Mesodermal cell (in vitro differentiated cells): ENCODE measurements at regions not wholly inside any gene's neighbourhood (a gene's known extent, or its start where the extent isn't known, plus 50 kb on each side); places are given as distances from the start of the nearest gene placed in this dataset.

Source experiments
- H3K27ac ChIP-seq: 2 replicates; pipeline ENCODE4 v1.7.0; 2013; ENCODE audit warnings: mild to moderate bottlenecking, low read depth, low read length, moderate library complexity; ENCODE audit not compliant: severe bottlenecking
- H3K36me3 ChIP-seq: 2 replicates; pipeline ENCODE4 v1.7.1; 2013; ENCODE audit warnings: mild to moderate bottlenecking, low read length, moderate library complexity; ENCODE audit not compliant: control insufficient read depth, insufficient read depth
- H3K4me1 ChIP-seq: one replicate; pipeline ENCODE4 v1.7.1; 2013; ENCODE audit warnings: mild to moderate bottlenecking, low read length; ENCODE audit not compliant: insufficient read depth, control insufficient read depth, poor library complexity, severe bottlenecking
- H3K4me3 ChIP-seq: 2 replicates; pipeline ENCODE4 v1.7.0; 2013; ENCODE audit warnings: low read length, control low read depth, mild to moderate bottlenecking; ENCODE audit not compliant: insufficient read depth, poor library complexity, severe bottlenecking; ENCODE audit errors: extremely low read depth
- H3K9me3 ChIP-seq: 2 replicates; pipeline ENCODE4 v1.7.1; 2013; ENCODE audit warnings: mild to moderate bottlenecking, low read length, moderate library complexity; ENCODE audit not compliant: control insufficient read depth
- WGBS, 2 experiments: methylation state at CpG; one replicate each; pipeline ENCODE4 v1.1.5; 2013; ENCODE audit warnings: missing lambda C conversion rate in 2 of 2; ENCODE audit not compliant: insufficient coverage in 2 of 2; 5-methylcytosine and 5-hydroxymethylcytosine counted together

- H3K9me3 ChIP-seq, result peaks cover 12% of the 10 kb centered on the region
- H3K27ac ChIP-seq, result no peak overlapping the region
- H3K4me3 ChIP-seq, result no peak overlapping the region
- no peaks in the 10 kb centered on the region for H3K36me3 ChIP-seq
- no peaks in the 10 kb centered on the region for H3K4me1 ChIP-seq
- WGBS, 2 experiments, result 88 to 98% methylated on average over 3 to 4 of the region's 4 CpGs
Observed at GRCh38 chr20:12166053-12166717, 248.5 kb downstream of the BTBD3 start.

- no peaks in the 10 kb centered on the region for H3K4me1 ChIP-seq
- no peak overlapping the region for H3K27ac ChIP-seq
- H3K4me3 ChIP-seq, result no peak overlapping the region
- no peaks in the 10 kb centered on the region for H3K36me3 ChIP-seq
- peaks cover 12% of the 10 kb centered on the region for H3K9me3 ChIP-seq
- 100% methylated on average over 1 of the region's 1 CpG; no CpG with 5 or more reads in 1 of the 2 experiments for WGBS, 2 experiments
Observed at GRCh38 chr20:12170406-12170805, 252.7 kb downstream of the BTBD3 start.

- Histone ChIP-seq H3K9me3 (peaks cover 12% of the 10 kb centered on the region), H3K4me1 (no peaks in the 10 kb centered on the region), H3K4me3 (no peak overlapping the region), H3K36me3 (no peaks in the 10 kb centered on the region), H3K27ac (no peak overlapping the region)
- WGBS, 2 experiments, result 72 to 100% methylated on average over 2 of the region's 2 CpGs
Observed at GRCh38 chr20:12171923-12172524, 254.3 kb downstream of the BTBD3 start.

- Histone ChIP-seq H3K27ac (no peak overlapping the region), H3K4me1 (peaks cover 4% of the 10 kb centered on the region), H3K4me3 (no peak overlapping the region), H3K9me3 (peaks cover 2% of the 10 kb centered on the region), H3K36me3 (no peaks in the 10 kb centered on the region)
- WGBS, 2 experiments, result 67 to 80% methylated on average over 1 of the region's 2 CpGs
Observed at GRCh38 chr20:12173347-12174012, 255.8 kb downstream of the BTBD3 start.

GRCh38 chr20:12175538-12175937 is 257.8 kb downstream of the BTBD3 start:
- H3K27ac ChIP-seq, result no peak overlapping the region
- H3K4me1 ChIP-seq, result peaks cover 4% of the 10 kb centered on the region

GRCh38 chr20:12177657-12178293 is 260.1 kb downstream of the BTBD3 start:
- no peak overlapping the region for H3K27ac ChIP-seq

More at GRCh38 chr20:12175538-12175937, 257.8 kb downstream of the BTBD3 start:
- Histone ChIP-seq H3K36me3 (no peaks in the 10 kb centered on the region), H3K9me3 (no peaks in the 10 kb centered on the region), H3K4me3 (no peak overlapping the region)

GRCh38 chr20:12179692-12180091 is 262.0 kb downstream of the BTBD3 start:
- WGBS, 2 experiments, result no CpG with 5 or more reads among the region's 1 CpG
- Histone ChIP-seq H3K27ac (no peak overlapping the region), H3K36me3 (no peaks in the 10 kb centered on the region), H3K4me1 (peaks cover 4% of the 10 kb centered on the region), H3K9me3 (no peaks in the 10 kb centered on the region), H3K4me3 (no peak overlapping the region)

More at GRCh38 chr20:12177657-12178293, 260.1 kb downstream of the BTBD3 start:
- 60% methylated on average over 1 of the region's 3 CpGs; no CpG with 5 or more reads in 1 of the 2 experiments for WGBS, 2 experiments
- Histone ChIP-seq H3K36me3 (no peaks in the 10 kb centered on the region), H3K9me3 (no peaks in the 10 kb centered on the region), H3K4me3 (no peak overlapping the region), H3K4me1 (peaks cover 4% of the 10 kb centered on the region)

- Histone ChIP-seq H3K27ac (no peak overlapping the region), H3K36me3 (no peaks in the 10 kb centered on the region), H3K4me3 (no peak overlapping the region), H3K4me1 (peaks cover 4% of the 10 kb centered on the region), H3K9me3 (no peaks in the 10 kb centered on the region)
- WGBS, 2 experiments, result 88% methylated on average over 2 of the region's 5 CpGs; no CpG with 5 or more reads in 1 of the 2 experiments
Observed at GRCh38 chr20:12180107-12180661, 262.5 kb downstream of the BTBD3 start.

GRCh38 chr20:12198281-12198680 is 280.6 kb downstream of the BTBD3 start:
- Histone ChIP-seq H3K4me3 (no peak overlapping the region), H3K4me1 (no peaks in the 10 kb centered on the region), H3K9me3 (no peaks in the 10 kb centered on the region), H3K27ac (no peak overlapping the region), H3K36me3 (no peaks in the 10 kb centered on the region)

- Histone ChIP-seq H3K4me3 (no peak overlapping the region), H3K4me1 (no peaks in the 10 kb centered on the region), H3K36me3 (no peaks in the 10 kb centered on the region), H3K9me3 (no peaks in the 10 kb centered on the region), H3K27ac (no peak overlapping the region)
- WGBS, 2 experiments, result 63 to 81% methylated on average over 1 to 2 of the region's 5 CpGs
Observed at GRCh38 chr20:12199703-12200102, 282.0 kb downstream of the BTBD3 start.
